HG02763 (cell line): ENCODE measurements at regions not wholly inside any gene's neighbourhood (a gene's known extent, or its start where the extent isn't known, plus 50 kb on each side); places are given as distances from the start of the nearest gene placed in this dataset.
A peak's percentile ranks its signal among the peaks of the same experiment; 100 is the strongest.

Experiments
- ATAC-seq: cut with Tn5 transposase; IDR thresholded peaks from one replicate; pipeline ENCODE4 v1.9.1; 2021; ENCODE audit warnings: mild to moderate bottlenecking, moderate library complexity; ENCODE audit not compliant: unreplicated experiment

- ATAC-seq = no peak
These were observed 233.1 kb upstream of the KLF6 start for GRCh38 chr10:4018054-4018511.

GRCh38 chr10:4017336-4017735 lies 232.3 kb upstream of the KLF6 start:
- ATAC-seq = no peak

- no peak for ATAC-seq
These were observed 231.3 kb upstream of the KLF6 start for GRCh38 chr10:4016214-4016740.

- peak; percentile 70 for ATAC-seq
These were observed 228.7 kb upstream of the KLF6 start for GRCh38 chr10:4013651-4014121.

- no peak for ATAC-seq
These were observed 227.8 kb upstream of the KLF6 start for GRCh38 chr10:4012848-4013247.

GRCh38 chr10:4011136-4011812 lies 226.3 kb upstream of the KLF6 start:
- ATAC-seq = no peak

- ATAC-seq = no peak
These were observed 223.8 kb upstream of the KLF6 start for GRCh38 chr10:4008676-4009382.

- ATAC-seq = no peak
These were observed 222.8 kb upstream of the KLF6 start for GRCh38 chr10:4007771-4008170.

- no peak for ATAC-seq
These were observed 221.8 kb upstream of the KLF6 start for GRCh38 chr10:4006858-4007257.

GRCh38 chr10:4006051-4006450 lies 221.0 kb upstream of the KLF6 start:
- no peak for ATAC-seq

- ATAC-seq = no peak
These were observed 220.0 kb upstream of the KLF6 start for GRCh38 chr10:4004990-4005389.

GRCh38 chr10:4004144-4004543 lies 219.1 kb upstream of the KLF6 start:
- no peak for ATAC-seq

- no peak for ATAC-seq
These were observed 218.5 kb upstream of the KLF6 start for GRCh38 chr10:4003348-4003973.

- ATAC-seq = no peak
These were observed 216.8 kb upstream of the KLF6 start for GRCh38 chr10:4001811-4002210.

GRCh38 chr10:3999642-4000041 lies 214.6 kb upstream of the KLF6 start:
- no peak for ATAC-seq

GRCh38 chr10:3996697-3997096 lies 211.7 kb upstream of the KLF6 start:
- no peak for ATAC-seq

GRCh38 chr10:3995302-3996210 lies 210.5 kb upstream of the KLF6 start:
- ATAC-seq = no peak

- ATAC-seq = no peak
These were observed 207.6 kb upstream of the KLF6 start for GRCh38 chr10:3992382-3993178.

GRCh38 chr10:3990307-3990706 lies 205.3 kb upstream of the KLF6 start:
- no peak for ATAC-seq
